ENCODE measurements at regions not wholly inside any gene's neighbourhood (a gene's known extent, or its start where the extent isn't known, plus 50 kb on each side); places are given as distances from the start of the nearest gene placed in this dataset.
A peak's percentile ranks its signal among the peaks of the same experiment; 100 is the strongest.

DNA sequence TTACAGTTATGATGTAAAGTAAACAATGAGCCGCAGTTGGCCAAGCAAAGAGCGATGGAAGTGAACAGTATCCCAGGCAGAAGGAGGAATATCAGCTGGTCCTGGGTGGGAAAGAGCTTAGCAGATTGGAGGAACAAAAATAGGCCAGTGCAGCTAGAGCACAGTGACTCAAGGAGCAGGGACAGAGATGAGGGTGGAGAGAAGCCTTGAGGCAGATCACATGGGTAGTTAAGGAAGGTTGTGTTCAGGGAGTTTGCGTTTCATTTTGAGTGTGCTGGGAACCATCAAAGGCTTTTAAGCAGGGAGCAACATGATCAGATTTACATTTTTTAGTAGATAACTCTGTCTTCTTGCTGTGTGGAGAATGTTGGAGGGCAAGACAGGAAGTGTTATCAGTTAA is 113.6 kb downstream of the OAT start:
- DNase-seq (ENCODE audit: low spot score): no peak

- DNase-seq (ENCODE audit: low spot score): no peak
Measured at GRCh38 chr10:124303662-124304418, 114.9 kb downstream of the OAT start.

DNA sequence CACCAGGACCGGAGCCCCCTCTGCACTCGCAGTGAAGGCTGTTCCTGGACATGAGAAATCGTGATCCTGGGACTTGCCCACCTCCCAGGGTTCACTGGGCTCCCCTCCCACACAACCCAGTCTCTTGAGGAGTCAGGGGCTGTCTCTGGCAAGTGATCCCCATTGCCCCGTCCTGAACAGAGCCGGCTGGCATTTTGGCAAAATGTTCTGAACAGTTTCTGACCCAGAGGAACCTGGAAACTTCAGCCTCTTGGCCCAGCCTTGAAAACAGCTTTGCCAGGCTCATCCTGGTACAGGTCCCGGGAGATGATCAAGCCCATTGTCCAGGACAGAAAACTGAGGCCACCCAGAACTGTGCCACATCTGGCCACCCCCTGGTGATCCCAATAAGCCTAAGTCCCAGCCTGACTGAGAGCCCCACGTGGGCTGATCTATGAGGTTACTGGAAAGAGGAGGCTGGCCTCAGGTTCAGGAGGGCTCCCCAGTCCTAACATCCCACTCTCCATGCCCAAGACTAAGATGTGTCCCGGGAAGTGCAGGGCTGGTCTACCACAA is 115.7 kb downstream of the OAT start:
- no peak for DNase-seq (ENCODE audit: low spot score)

DNA sequence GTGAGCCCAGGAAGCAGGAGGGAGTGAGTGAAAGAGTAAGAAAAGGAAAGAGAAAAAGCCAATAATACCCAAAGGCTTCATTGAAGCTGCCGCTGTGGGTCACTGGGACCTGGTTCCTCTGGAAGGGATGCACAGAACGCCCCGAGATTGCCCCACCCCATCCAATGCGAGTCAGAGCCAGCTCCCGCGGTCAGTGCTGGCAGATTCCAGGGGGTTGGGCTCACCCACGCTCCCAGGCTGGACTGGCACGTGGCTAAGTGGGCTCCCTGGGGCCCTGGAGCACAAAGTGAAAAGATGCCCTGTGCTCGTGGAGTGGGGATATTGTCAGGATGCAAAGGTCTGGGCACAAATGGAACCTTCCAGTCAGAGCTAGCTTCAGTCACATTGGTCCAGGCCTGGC is 117.0 kb downstream of the OAT start:
- DNase-seq (ENCODE audit: low spot score): no peak

GRCh38 chr10:124300735-124301134 is 118.0 kb downstream of the OAT start:
- DNase-seq (ENCODE audit: low spot score): no peak

GRCh38 chr10:124300224-124300623 is 118.5 kb downstream of the OAT start:
- DNase-seq (ENCODE audit: low spot score): no peak

DNA sequence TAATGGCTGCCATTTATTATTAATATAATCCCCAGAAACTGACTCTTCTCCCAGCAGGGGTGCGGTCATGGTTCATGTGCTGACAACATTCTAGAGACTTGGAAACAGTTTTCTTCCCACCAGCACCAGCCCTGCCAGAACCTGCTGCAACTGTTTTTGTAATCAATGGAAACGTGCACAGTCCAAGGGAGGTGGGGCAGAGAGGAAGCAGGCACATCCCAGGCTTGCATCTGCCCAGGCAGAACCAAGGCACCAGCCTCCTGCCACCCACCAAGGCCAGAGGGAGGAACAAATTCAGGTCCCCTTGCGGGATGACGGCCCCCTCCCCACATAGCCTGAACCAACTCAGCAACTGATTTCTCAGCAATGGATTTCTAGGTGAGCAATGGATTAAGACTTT is 119.0 kb downstream of the OAT start:
- DNase-seq (ENCODE audit: low spot score): no peak

DNA sequence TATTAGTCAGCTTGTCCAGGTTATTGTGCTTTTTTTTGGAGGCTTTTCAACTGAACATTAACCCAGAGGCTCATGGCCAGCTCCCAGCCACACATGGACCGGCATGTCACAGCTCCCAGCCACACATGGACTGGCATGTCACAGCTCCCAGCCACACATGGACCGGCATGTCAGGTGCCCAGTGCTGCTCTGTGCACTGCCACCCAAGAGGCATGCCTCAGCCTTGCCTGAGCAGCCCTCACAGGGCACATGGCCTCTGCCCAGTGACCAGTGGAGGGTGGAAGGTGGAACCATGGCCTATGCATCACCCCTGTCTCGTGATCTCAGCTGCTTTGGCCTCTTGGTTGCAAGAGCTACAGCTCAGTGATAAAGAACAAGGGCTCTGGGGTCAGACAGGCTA is 119.8 kb downstream of the OAT start:
- no peak for DNase-seq (ENCODE audit: low spot score)

DNA sequence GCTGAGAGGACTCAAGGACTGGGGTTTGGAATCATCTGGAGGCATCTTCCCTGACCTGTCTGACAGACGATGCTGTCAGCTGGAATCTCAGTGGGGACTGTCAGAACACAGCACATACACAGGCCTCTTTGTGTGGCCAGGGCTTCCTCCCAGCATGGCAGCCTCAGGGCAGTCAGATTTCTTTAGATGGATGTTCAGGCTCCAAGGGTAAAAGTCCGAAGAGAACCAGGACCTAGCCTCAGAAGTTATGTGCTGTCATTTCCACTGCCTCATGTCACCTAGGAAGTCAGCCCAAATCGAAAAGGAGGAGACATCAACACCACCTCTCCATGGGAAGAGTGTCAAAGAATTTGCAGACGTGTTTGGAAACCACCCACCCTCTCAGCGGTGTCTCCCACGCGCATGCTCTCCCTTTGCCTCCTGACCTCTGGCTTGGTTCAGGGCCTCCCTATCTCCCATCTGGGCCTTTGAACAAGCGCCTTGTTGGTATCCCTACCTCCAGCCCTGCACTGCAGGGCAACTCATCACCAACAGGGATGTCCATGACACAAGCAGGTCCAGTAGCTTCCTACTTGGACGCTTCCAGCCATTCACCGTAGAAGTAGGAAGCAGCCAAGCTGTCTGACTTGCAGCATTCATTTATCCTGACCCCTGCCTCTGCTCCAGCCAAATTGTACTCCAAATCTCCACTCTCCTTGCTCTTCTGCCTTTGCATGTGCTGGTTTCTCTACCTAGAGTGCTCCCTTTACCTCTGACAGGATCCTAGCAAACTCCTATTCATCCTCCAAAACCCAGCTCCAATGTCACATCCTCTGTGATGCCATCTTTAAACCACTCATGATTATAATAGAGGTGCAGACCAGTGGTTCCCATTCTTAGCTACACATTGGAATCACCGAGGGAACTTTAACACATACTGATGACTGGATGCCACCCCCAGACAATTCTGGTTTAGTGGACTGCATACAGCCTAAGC is 121.6 kb downstream of the OAT start:
- DNase-seq (ENCODE audit: low spot score): no peak

DNA sequence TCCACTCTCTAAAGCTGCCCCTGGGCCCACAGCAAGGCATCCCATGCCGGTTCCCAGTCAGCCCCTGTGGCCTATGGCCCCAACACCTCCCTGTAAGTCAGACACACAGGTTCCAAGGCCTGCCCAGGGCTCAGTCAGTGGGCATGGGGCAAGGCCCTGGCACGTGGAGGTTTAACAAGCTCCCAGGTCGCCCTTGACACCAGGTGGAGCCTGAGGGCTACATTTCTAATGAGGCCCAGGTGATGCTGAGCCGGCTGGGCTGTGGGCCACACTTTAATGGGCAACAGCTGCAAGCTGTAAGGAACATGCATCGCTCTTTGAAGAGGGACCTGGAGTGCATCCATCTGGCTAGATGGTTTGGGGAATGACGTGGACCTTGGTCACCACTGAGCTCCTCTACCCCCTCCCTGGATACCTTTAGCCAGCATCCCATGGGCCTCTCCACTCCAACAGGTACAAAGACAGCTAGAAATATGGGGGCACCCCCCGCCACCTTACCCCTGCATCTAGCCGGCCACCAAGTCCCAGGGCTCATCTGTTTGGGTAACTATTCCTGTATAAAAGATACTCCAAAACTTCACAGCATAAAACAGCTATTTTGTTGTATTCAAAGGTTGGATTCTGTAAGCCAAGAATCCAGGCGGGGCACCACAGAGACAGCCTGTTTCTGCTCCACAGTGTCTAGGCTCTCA is 122.5 kb downstream of the OAT start:
- peak; percentile 1 for DNase-seq (ENCODE audit: low spot score)

GRCh38 chr10:124294811-124295770 is 123.6 kb downstream of the OAT start:
- DNase-seq (ENCODE audit: low spot score): no peak

DNA sequence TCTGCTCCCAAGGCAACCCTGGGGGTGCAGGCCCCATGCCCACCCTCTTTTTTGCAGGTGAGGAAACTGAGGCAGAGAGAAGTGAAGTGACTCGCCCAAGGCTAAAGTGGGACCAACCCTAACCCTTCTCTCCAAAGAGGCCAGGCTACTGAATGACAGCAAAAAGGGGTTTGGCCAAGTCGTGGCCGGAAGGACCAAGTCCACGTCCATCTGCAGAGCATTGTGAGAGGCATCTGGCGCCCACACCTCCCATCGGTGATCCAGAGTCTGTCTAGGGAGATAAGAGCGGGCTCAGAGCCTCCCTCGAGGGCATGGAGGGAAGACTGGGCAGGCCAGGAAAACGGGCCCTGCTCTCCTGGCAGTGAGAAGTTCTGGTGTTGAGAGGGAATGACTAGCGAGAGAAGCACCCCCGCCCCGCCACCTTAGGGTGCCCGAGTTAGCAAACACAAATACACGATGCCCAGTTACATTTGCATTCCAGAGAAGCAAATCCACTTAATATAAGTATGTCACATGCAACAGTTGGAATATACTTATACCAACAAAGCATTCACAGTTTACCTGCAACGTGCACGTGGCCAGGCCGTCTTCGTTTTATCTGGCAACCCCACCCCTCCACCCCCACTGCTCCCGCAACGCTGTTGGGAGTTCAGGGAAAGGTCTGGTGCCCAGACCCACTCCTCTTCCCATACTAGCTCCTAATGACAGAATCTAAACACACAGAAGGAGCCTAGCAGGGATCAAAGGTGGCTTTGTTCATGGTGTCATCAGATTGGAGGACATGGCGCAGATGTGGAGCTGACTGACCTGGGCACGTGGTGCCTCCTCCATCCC is 124.9 kb downstream of the OAT start:
- no peak for DNase-seq (ENCODE audit: low spot score)

GRCh38 chr10:124292911-124293615 is 125.7 kb downstream of the OAT start:
- DNase-seq (ENCODE audit: low spot score): no peak

DNA sequence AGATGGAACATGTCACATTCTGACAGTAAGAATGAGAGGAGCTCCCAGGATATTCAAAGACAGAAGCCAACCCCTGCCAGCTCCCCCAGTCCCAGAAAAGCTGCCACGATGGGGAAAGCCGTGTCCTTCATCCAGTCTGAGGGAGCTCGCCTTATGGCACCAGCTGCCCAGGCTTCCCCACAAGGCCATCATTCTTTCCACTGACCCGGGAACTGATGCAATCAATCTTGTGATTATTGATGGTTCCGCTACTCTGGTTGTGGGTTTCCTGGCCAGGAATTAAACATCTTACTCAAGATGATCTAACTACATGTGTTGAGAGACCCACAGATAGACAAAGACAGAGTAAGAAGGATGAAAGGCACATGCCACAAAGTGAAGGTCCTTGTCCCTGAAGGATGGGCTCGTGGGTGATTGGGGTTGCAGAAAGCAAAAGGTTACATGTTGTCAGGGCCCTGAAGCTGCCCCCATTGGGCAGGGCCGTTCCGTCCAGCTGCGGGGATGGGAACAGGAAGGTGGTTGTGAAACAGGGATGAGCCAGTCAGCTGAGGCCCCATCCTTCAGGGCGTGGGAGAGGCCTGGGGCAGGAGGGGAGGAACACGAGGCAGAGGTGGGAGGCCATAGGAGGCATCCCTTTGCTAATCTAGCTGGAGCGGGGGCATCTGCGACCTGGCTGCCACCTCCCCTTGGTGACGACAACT is 127.6 kb downstream of the OAT start:
- DNase-seq (ENCODE audit: low spot score): no peak

GRCh38 chr10:124289851-124290795 is 128.6 kb downstream of the OAT start:
- no peak for DNase-seq (ENCODE audit: low spot score)

GRCh38 chr10:124288928-124289850 is 129.5 kb downstream of the OAT start:
- DNase-seq (ENCODE audit: low spot score): no peak

Measured in HT-29 (cell line).